HG03442 (cell line): ENCODE measurements at regions not wholly inside any gene's neighbourhood (a gene's known extent, or its start where the extent isn't known, plus 50 kb on each side); places are given as distances from the start of the nearest gene placed in this dataset.
"Not testable (repeated sequence)": the region's sequence is repeated elsewhere in the genome, so short reads cannot be mapped to it uniquely, and the experiment has no call there.

ENCODE experiments used
- ATAC-seq: cut with Tn5 transposase; IDR thresholded peaks from one replicate; pipeline ENCODE4 v1.9.1; 2021; ENCODE audit warnings: mild to moderate bottlenecking, moderate library complexity; ENCODE audit not compliant: unreplicated experiment

GRCh38 chr14:105924951-105925591, 398.7 kb downstream of the TMEM121 start:
- ATAC-seq = no peak

GRCh38 chr14:105925615-105926372, 399.4 kb downstream of the TMEM121 start:
- ATAC-seq = no peak

GRCh38 chr14:105926373-105927095, 400.2 kb downstream of the TMEM121 start:
- no peak for ATAC-seq

- ATAC-seq = no peak
Observed at GRCh38 chr14:105927096-105928060, 401.0 kb downstream of the TMEM121 start.

- not testable (repeated sequence) for ATAC-seq
Observed at GRCh38 chr14:105928171-105929111, 402.1 kb downstream of the TMEM121 start.

GRCh38 chr14:105929327-105930081, 403.1 kb downstream of the TMEM121 start:
- ATAC-seq = no peak

GRCh38 chr14:105930572-105930971, 404.2 kb downstream of the TMEM121 start:
- ATAC-seq = no peak

GRCh38 chr14:105931808-105932483, 405.6 kb downstream of the TMEM121 start:
- ATAC-seq = no peak

GRCh38 chr14:105933238-105933637, 406.9 kb downstream of the TMEM121 start:
- ATAC-seq = no peak

- no peak for ATAC-seq
Observed at GRCh38 chr14:105935384-105935783, 409.0 kb downstream of the TMEM121 start.

GRCh38 chr14:105937253-105938054, 411.1 kb downstream of the TMEM121 start:
- no peak for ATAC-seq

GRCh38 chr14:105938055-105938863, 411.9 kb downstream of the TMEM121 start:
- no peak for ATAC-seq

GRCh38 chr14:105938959-105939358, 412.6 kb downstream of the TMEM121 start:
- no peak for ATAC-seq

- no peak for ATAC-seq
Observed at GRCh38 chr14:105939810-105940508, 413.6 kb downstream of the TMEM121 start.

- no peak for ATAC-seq
Observed at GRCh38 chr14:105940534-105941225, 414.3 kb downstream of the TMEM121 start.
